Keratinocyte (primary cell): ENCODE measurements at regions not wholly inside any gene's neighbourhood (a gene's known extent, or its start where the extent isn't known, plus 50 kb on each side); places are given as distances from the start of the nearest gene placed in this dataset.
"Not testable (repeated sequence)": the region's sequence is repeated elsewhere in the genome, so short reads cannot be mapped to it uniquely, and the experiment has no call there.

Experiments used
- EZH2 ChIP-seq: IDR thresholded peaks from one replicate; pipeline ENCODE4 v1.6.1; 2012; ENCODE audit warnings: inconsistent platforms, mild to moderate bottlenecking, low read length, moderate library complexity
- TF ChIP-seq, protein P1 (sequence below), 3 experiments: IDR thresholded peaks in 1 of 3; conservative IDR thresholded peaks in 1 of 3; optimal IDR thresholded peaks in 1 of 3; 2 replicates in 2 of 3; 3 replicates in 1 of 3; pipeline versions ENCODE3 to v1.5.1; 2011; ENCODE audit warnings: low read length in 3 of 3, mild to moderate bottlenecking in 3 of 3, moderate library complexity in 2 of 3, control low read depth in 1 of 3, inconsistent platforms in 1 of 3; ENCODE audit not compliant: insufficient read depth in 2 of 3; ENCODE audit errors: extremely low read depth in 1 of 3

- TF ChIP-seq, protein P1, sequence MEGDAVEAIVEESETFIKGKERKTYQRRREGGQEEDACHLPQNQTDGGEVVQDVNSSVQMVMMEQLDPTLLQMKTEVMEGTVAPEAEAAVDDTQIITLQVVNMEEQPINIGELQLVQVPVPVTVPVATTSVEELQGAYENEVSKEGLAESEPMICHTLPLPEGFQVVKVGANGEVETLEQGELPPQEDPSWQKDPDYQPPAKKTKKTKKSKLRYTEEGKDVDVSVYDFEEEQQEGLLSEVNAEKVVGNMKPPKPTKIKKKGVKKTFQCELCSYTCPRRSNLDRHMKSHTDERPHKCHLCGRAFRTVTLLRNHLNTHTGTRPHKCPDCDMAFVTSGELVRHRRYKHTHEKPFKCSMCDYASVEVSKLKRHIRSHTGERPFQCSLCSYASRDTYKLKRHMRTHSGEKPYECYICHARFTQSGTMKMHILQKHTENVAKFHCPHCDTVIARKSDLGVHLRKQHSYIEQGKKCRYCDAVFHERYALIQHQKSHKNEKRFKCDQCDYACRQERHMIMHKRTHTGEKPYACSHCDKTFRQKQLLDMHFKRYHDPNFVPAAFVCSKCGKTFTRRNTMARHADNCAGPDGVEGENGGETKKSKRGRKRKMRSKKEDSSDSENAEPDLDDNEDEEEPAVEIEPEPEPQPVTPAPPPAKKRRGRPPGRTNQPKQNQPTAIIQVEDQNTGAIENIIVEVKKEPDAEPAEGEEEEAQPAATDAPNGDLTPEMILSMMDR (optimal IDR thresholded peaks at IDR 0.05 in 1 of 3, IDR thresholded peaks at IDR 0.05 in 1 of 3, conservative IDR thresholded peaks at IDR 0.05 in 1 of 3; ENCODE audit: extremely low read depth in 1 of 3, insufficient read depth in 2 of 3, low read length in 3 of 3) = not testable (repeated sequence)
- TF ChIP-seq EZH2 = not testable (repeated sequence)
These were observed 322.2 kb downstream of the BCL2L11 start for GRCh38 chr2:111442767-111443454.
